COLO829 (cell line): ENCODE measurements at regions not wholly inside any gene's neighbourhood (a gene's known extent, or its start where the extent isn't known, plus 50 kb on each side); places are given as distances from the start of the nearest gene placed in this dataset.
"Not testable (repeated sequence)": the region's sequence is repeated elsewhere in the genome, so short reads cannot be mapped to it uniquely, and the experiment has no call there.

Experiments used
- DNase-seq: peaks from one replicate; pipeline ENCODE4 v3.0.0; 2012; ENCODE audit warnings: low spot score

- DNase-seq = no peak
Observed at GRCh38 chrX:2640436-2641150, 50.5 kb upstream of the CD99 start.

- DNase-seq = no peak
Observed at GRCh38 chrX:2638279-2638678, 52.8 kb upstream of the CD99 start.

- DNase-seq = no peak
Observed at GRCh38 chrX:2635342-2635741, 55.8 kb upstream of the CD99 start.

- no peak for DNase-seq
Observed at GRCh38 chrX:2632533-2633504, 58.3 kb upstream of the CD99 start.

GRCh38 chrX:2631743-2632532 lies 59.2 kb upstream of the CD99 start:
- DNase-seq = no peak

GRCh38 chrX:2630935-2631742 lies 60.0 kb upstream of the CD99 start:
- DNase-seq = not testable (repeated sequence)

GRCh38 chrX:2630008-2630934 lies 60.8 kb upstream of the CD99 start:
- DNase-seq = not testable (repeated sequence)

- no peak for DNase-seq
Observed at GRCh38 chrX:2629316-2630007, 61.6 kb upstream of the CD99 start.

GRCh38 chrX:2628751-2629315 lies 62.3 kb upstream of the CD99 start:
- DNase-seq = no peak

- peak; percentile 13 for DNase-seq
Observed at GRCh38 chrX:2627272-2627867, 63.7 kb upstream of the CD99 start.

GRCh38 chrX:2626750-2627149 lies 64.3 kb upstream of the CD99 start:
- DNase-seq = no peak

GRCh38 chrX:2620576-2620975 lies 70.5 kb upstream of the CD99 start:
- DNase-seq = no peak

GRCh38 chrX:2618516-2618915 lies 72.6 kb upstream of the CD99 start:
- DNase-seq = no peak

GRCh38 chrX:2614911-2615310 lies 76.2 kb upstream of the CD99 start:
- DNase-seq = peak; percentile 17

- DNase-seq = no peak
Observed at GRCh38 chrX:2610246-2611170, 80.6 kb upstream of the CD99 start.

- no peak for DNase-seq
Observed at GRCh38 chrX:2609431-2610238, 81.5 kb upstream of the CD99 start.
